ENCODE measurements at regions not wholly inside any gene's neighbourhood (a gene's known extent, or its start where the extent isn't known, plus 50 kb on each side); places are given as distances from the start of the nearest gene placed in this dataset.

DNA sequence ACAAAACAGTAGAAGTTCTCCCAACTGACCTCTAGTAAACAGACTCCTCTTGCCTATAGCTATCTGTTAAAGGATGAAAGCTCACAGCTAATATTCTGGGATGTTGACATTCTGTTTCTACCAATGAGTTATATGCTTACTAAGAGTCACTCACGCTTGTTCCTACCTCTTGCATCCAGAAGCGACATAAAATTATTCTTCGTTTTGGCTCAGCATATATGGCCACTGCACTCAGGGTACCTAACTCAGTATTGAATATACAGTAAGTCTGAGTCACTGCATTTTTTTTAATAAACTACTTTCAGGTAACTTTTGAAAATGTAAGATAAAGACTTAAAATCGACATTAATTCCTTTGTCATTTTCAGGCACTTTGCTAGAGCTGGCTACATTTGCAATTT lies 214.4 kb upstream of the STXBP5 start:
- TF ChIP-seq, protein P1, sequence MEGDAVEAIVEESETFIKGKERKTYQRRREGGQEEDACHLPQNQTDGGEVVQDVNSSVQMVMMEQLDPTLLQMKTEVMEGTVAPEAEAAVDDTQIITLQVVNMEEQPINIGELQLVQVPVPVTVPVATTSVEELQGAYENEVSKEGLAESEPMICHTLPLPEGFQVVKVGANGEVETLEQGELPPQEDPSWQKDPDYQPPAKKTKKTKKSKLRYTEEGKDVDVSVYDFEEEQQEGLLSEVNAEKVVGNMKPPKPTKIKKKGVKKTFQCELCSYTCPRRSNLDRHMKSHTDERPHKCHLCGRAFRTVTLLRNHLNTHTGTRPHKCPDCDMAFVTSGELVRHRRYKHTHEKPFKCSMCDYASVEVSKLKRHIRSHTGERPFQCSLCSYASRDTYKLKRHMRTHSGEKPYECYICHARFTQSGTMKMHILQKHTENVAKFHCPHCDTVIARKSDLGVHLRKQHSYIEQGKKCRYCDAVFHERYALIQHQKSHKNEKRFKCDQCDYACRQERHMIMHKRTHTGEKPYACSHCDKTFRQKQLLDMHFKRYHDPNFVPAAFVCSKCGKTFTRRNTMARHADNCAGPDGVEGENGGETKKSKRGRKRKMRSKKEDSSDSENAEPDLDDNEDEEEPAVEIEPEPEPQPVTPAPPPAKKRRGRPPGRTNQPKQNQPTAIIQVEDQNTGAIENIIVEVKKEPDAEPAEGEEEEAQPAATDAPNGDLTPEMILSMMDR (IDR thresholded peaks at IDR 0.05; ENCODE audit: low read depth, low read length), result no peak

DNA sequence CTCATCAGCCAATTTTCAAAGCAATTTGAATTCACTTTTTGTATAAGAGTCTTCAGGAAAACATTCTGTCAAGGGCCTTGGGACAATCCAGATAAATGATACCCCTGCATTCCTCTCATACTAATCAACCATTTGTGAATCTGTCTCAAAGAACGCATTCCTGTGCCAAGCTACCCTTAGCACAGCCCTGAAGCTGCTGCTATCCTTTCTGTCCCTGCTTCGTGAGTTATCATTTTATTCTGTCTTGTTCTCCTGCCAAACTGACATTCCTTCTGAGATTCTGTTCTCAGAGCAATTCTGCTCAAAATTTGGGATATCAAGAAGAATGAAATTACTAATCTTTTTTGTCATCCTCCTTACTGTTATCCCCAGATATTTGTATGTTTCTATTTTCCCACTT lies 213.9 kb upstream of the STXBP5 start:
- no peak overlapping the region for H3K4me3 ChIP-seq (ENCODE audit: low read depth, low read length)
- TF ChIP-seq, protein P1 (IDR thresholded peaks at IDR 0.05; ENCODE audit: low read depth, low read length), result no peak

More for the DNA sequence above, 214.4 kb upstream of the STXBP5 start:
- no peak overlapping the region for H3K4me3 ChIP-seq (ENCODE audit: low read depth, low read length)

DNA sequence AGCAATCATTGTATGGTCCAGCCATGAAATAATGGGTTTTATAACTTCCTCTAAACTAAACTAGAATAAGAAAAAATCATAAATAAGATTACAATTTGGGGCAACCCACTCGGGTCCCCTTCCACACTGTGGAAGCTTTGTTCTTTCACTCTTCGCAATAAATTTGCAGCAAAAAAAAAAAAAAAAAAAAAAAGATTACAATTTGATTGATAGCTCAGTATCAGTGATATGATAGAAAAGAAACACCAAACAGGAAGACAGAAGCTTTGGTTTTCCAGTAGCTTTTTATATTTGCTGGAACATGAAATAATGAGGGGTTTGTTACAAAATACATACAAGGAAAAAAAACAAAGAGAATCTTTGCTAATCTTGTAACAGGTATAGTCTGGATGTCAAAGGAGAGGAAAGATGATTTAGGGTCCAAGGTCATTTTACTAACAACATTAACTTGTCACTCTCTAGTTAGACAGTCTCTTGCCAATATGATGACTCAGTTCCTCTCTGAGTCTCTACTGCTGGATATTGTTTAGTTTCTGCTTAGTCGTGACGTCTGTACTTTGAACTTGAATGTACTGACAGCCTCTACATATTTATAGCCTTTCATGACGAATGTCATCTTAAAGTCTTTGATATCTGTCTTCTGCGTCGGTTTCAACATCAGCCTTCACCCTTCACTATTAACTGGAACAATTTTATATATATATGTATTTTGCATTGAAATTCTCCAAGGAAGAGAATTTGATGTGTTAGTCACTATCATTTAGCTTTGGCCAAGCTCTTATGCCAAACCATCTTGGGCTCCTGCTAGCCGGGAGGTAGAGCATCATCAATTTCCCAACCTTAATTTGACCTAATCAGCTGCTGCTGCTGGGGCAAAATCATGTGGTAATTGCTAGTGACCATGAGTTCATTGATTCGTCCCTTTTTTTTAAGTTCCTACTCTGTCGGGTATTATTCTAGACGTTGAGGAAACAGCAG lies 213.1 kb upstream of the STXBP5 start:
- TF ChIP-seq, protein P1 (IDR thresholded peaks at IDR 0.05; ENCODE audit: low read depth, low read length), result no peak
- H3K4me3 ChIP-seq (ENCODE audit: low read depth, low read length), result no peak overlapping the region

DNA sequence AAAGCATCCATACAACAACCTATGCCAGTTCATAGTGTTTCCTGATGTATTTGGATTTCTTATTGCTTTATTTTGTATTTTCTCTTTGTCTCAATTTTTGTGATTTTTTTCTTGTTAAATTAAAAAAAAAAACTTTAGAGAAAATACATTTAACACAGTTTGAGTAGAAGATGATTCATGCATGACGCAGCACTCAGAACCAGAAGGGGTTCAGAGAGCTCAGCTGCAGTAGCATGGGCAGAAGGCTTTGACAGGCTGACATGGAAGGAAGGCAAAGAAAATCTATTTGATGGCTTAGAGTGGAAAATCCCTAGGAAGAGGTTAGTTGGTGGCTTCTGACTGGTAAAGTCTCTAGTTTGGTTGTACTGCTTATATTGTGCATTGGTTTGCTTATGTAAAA lies 207.2 kb upstream of the STXBP5 start:
- no peak overlapping the region for H3K4me3 ChIP-seq (ENCODE audit: low read depth, low read length)
- TF ChIP-seq, protein P1 (IDR thresholded peaks at IDR 0.05; ENCODE audit: low read depth, low read length), result no peak

DNA sequence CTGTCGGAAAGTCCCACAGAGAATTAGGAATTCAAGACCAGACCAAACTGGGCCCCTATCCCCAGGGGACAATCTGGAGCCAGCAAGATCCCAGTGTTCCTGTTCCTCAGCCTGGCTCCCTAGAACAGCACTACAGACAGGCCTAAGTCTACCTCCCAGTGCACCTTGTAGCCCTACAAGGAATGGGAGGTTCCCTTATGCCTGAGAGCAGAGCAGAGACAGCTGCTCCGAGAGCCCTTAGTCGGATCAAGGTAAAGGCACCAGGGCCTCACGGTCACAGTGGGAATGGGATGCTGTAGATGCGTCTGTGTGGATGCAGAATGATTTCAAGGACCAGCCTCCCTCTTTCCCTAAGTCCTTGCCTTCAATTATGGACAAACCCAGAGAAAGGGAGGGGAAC lies 204.5 kb upstream of the STXBP5 start:
- no peak overlapping the region for H3K4me3 ChIP-seq (ENCODE audit: low read depth, low read length)
- TF ChIP-seq, protein P1 (IDR thresholded peaks at IDR 0.05; ENCODE audit: low read depth, low read length), result no peak

DNA sequence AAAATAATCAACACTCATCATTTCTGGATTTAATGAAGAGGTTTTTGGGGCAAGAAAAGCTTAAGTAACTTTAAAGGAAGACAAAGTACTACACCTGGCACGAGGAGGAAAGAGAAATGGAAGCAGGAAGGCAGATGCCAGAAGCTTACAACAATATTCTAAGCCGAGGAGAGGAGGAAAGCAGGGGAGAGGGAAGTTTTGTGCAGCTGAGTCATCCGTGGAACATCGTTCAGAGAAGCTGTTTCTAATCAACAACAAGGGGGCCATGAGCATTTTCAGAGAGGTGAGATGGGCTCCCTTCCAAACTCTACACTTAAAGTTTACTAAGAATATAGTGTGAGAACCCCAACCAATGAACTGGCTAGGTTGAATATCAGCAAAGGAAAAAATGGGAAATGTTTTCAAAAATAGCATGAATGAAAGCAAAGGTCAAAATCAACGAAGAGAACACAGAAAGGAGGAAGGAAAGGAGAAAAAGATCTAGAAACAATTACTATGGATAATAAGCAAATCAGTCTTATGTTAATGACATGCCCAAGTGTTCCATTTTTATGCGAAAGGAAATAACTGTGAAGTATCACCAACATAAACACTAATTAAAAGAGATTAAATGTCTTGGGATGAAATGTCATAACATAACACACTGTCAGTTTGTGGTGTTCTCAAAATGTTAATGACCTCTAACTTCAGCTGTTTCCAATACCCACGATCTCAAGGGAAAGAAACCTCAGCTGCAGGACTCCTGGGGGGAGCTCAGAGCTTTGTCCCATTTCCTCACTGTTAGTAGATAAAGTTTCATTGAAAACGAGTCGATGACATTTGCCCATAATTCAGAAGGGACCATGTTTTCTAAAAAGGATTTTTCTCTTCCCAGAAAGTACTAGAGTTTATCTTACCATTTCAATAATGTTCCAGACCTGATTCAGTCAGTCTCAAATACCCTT lies 203.4 kb upstream of the STXBP5 start:
- TF ChIP-seq, protein P1 (IDR thresholded peaks at IDR 0.05; ENCODE audit: low read depth, low read length), result no peak
- no peak overlapping the region for H3K4me3 ChIP-seq (ENCODE audit: low read depth, low read length)

Measured in WI38 (cell line).